SIG-M5 treated with dmso at 0.1 percent for 504 hours (cell line): ENCODE measurements at regions not wholly inside any gene's neighbourhood (a gene's known extent, or its start where the extent isn't known, plus 50 kb on each side); places are given as distances from the start of the nearest gene placed in this dataset.
"Not testable (repeated sequence)": the region's sequence is repeated elsewhere in the genome, so short reads cannot be mapped to it uniquely, and the experiment has no call there.

Source experiments
- DNase-seq: peaks from one replicate; lab custom pipeline; 2025; ENCODE audit not compliant: unreplicated experiment; lab: John Stamatoyannopoulos, UW

- no peak for DNase-seq
These were observed 67.7 kb upstream of the SIRPA start for GRCh38 chr20:1827510-1827973.

DNA sequence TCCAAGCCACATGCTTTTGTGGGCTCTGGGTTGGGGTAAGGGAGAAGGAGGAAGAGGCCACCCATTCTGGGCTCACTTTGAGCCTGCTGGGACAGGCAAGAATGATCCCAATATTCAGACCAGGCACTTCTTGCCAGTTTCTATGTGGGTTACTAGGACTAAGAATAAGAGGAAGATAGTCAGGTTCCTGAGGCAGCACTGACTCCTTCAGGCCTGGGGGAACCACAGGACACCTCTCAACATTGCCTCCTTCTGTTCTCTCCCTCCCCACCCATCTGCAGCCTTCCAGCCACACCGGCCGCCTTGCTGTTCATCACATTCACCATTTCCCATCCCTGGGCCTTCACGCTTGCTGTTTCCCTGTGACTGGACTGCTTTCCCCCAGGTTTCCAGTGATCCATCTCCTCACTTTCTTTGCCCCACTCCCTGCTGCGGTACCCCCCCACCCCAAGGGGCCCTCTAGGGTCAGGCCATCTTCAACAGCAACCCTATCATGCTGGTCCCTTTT, 69.2 kb upstream of the SIRPA start:
- no peak for DNase-seq

GRCh38 chr20:1825507-1825906, 69.7 kb upstream of the SIRPA start:
- no peak for DNase-seq

DNA sequence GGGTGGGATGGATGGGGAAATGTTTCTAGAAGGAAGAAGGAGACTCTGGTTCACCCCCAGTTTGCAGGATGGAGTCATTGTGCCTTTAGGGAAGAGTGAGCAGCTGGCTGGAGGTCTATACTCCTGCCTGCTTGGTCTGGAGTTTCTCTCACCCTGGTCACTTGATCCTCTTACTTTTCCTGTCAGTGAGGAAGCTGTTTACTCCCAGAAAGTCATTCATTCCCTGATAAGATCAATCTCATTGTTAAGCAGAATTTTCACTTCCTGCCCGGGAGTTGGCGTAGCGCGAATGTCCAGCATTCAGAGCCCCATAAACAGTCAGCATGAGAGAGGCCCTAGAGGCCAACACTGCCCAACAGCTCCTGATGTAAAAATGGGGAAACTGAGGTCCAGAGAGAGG, 70.4 kb upstream of the SIRPA start:
- no peak for DNase-seq

GRCh38 chr20:1824181-1824580, 71.0 kb upstream of the SIRPA start:
- DNase-seq: no peak

DNA sequence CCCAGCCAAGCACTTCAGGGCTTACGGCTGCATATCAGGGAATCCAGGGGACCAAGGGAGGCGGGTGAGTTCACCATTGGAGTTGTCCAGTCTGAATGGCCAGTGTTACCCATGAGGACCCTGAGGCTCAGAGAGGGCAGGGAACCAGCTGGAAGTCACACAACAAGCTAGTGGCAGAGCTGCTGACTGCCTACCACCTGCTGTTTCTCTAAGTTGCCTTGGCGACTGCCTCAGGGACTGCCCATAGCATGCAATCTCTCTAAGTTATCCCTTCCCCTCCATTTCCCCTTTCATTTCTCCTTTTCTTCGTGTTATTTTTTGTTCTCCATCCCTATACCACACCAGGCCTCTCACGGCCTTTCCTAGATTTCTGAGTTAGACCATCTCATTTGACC, 71.8 kb upstream of the SIRPA start:
- peak; percentile 79 for DNase-seq

DNA sequence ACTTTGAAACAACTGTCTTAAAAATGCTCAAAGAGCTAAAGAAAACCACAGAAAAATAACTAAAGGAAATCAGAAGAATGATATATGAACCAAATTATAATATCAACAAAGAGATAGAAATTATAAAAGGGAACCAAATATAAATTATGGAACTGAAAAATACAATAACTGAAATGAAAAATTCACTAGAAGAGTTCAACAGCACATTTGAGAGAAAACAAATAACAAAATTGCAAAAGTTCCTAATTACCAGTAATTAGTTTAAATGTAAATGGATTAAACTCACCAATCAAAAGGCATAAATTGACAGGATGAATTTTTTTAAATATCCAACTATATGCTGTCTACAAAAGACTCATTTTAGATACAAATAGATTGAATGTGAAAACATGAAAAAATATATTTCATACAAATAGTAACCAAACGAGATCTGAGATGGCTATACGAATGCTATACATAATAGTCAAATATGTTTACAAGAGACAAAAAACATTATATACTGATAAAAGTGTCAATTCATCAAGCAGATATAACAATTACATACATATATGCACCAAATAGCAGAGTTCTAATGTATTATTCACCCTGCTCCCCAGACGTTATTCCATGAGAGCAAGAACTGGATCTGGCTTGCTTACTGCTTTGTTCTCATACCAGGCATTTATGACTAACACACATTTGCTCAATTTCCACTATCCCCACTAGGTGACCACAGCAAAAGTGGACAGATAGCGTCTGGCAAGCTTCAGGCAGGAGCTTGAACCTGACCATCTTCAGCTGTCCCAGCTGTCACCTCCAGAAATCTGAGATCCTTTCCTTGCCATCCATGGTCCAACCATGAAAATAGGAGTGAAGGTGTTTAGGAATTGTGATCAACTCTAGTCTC, 72.4 kb upstream of the SIRPA start:
- no peak for DNase-seq

DNA sequence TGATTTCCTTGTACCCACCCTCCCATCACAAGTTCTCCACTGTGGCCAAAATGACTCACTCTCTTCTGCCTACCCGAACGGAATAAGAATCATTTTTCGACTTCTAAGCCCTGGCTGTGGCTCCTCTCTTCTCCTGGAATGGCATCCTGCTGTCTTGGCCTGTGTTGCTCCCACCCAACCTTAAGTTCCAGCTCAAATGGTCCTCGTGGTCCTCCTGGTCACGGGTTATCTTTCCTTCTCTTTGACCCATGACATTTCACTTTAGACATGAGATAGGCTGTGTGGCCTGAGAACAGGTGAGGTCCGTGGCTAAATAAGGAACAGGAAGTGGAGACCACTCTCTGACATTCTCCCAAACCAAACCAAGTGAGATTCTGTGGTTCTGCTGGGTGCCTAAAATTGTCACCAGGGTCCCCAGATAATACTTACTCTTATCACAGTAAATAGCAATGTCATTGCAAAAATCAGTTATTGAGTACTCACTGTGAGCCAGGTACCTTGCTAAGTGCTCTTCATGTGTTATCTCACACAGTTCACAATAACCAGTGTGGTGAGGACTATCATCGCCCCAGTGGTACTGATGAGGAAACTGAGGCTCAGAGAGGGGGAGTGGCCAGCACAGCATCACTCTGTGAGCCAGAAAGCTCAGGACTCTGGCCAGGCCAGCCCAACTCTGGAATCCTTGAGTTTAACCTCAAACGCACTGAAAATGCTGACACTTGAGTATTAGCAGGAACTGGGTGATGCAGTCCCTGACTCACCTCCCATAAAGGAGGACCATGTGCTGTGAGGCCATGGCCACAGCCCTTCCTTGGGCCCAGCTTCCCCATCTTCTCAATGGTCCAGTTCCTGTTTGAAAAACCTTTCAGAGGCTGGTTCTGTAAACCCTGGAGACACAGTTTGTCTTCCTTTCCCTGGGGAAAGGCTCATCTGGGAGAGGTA, 74.8 kb upstream of the SIRPA start:
- no peak for DNase-seq

GRCh38 chr20:1819311-1820137, 75.7 kb upstream of the SIRPA start:
- peak; percentile 56 for DNase-seq

DNA sequence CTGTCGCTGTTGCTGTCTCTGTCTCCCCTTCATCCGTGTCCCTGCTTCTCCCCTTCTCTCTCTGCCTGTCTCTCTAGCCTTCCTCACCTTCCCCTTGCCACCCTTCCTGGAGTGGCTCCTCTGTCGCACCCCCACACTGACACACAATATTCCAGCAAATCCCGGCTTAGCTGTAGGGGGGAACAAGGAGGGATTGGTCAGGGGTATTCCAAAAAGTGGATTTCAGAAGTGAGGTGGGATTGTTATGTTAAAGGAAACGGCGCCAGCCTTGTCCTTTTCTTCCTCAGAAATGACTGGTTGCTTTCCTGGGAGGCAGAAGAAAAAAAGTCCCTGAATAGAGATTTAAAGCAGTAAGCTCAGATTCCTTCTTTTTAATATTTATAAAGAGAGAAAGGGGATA, 76.3 kb upstream of the SIRPA start:
- no peak for DNase-seq

DNA sequence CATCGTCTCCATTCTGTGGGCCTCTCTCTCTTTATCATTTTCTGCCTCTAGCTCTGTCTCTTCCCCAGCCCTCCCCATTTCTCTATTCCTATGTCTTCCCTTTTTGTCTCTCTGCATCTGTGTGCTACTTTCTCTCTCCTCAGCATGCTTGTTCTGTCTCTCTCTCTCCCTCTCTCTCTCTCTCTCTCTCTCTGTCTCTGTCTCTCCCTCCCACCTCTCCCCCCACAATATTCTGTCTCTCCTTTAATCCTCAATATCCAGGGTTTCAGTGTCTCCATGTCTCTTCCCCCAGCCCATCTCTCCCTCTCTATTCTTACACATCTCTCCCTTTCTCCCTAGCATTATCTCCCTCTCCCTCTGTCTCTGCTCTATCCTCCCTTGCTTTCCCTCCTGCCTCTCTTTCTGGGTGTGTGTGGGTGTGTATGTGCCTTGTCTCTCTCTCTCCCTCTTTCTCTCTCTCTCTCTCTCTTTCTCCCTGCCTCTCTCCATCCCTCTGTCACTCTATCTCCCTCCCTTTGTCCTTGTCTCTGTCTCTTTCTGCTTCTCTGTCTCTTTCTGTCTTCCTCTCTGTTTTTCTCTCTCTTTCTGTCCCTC, 76.9 kb upstream of the SIRPA start:
- DNase-seq: no peak

GRCh38 chr20:1817577-1818211, 77.5 kb upstream of the SIRPA start:
- no peak for DNase-seq

DNA sequence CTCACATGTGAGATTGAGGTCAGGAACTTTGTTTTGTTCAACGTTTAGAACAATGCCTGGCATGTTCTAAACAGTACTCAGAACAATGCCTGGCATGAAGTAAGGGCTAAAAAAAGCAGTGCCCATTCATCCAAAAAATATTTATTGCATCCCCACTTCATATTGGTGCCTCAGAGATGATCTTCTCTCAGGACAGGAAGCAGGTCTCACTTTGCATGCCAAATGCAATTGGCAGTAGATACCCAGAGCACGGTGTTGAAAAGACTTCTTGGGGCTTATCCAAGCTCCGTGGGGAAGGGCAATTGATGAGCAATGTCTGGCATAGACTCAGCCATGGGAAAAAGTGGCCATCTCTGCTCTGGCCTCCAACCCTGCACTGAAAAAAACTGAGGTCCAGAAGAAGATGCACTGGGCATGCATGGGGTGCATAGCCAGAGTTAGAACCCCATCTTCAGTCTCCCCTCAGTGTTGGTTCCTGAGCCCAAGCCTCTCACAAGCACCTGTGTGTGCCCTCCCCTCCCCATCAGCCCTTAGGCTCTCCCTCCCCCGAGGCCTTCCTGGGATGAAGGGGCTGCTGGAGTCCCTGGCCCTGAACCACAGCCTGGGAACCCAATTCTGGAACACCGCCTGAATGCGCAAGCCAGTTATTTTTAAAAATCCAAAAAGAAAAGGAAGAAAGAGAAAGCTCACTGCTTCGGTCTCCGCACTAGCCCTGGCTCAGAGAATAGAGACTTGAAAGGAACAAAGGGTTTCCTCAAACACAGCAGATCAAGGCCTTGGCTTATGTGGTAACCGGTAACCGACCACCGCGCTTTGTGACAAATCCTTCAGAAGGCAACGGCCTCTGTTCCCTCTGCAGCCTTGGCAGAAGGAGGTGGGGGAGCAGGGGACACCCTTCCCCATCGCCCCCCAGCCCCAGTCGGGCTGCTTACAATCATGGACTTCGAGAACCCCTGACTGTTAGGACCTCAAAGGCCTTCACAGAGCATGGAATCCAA, 78.5 kb upstream of the SIRPA start:
- DNase-seq: no peak

GRCh38 chr20:1815502-1816085, 79.6 kb upstream of the SIRPA start:
- no peak for DNase-seq

DNA sequence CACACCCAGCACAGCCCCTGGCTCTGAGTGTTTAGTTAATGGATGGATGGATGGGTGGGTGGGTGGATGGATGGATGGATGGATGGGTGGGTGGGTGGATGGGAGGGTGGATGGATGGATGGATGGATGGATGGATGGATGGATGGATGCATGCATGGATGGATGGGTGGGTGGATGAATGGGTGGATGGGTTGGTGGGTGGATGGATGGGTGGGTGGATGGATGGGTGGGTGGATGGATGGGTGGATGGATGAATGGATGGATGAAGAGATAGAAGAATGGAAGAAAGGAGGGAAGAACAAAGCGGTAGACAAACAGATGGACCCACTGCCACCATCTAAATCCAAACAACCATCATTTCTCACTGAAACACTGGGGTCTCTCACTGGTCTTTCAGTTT, 80.3 kb upstream of the SIRPA start:
- DNase-seq: not testable (repeated sequence)

- DNase-seq: no peak
These were observed 81.3 kb upstream of the SIRPA start for GRCh38 chr20:1813674-1814635.

DNA sequence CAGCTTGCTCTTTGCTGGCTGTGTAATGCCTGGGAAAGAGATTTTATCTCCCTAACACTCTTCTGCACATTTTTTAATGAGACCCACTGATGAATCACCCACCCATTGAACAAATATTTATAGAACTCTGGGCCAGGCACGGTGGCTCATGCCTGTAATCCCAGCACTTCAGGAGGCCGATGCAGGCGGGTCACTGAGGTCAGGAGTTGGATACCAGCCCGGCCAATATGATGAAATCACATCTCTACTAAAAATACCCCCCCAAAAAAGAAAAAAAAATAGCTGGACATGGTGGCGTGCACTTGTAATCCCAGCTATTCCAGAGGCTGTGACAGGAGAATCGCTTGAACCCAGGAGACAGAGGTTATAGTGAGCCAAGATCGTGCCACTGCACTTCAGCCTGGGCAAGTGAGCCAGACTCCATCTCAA, 82.1 kb upstream of the SIRPA start:
- no peak for DNase-seq
